ENCODE measurements at regions not wholly inside any gene's neighbourhood (a gene's known extent, or its start where the extent isn't known, plus 50 kb on each side); places are given as distances from the start of the nearest gene placed in this dataset.

GRCh38 chr13:21837288-21837687, 166.4 kb downstream of the FGF9 start:
- TF ChIP-seq CTCF (conservative IDR thresholded peaks at IDR 0.05) (no peak), EZH2 (IDR thresholded peaks at IDR 0.05; ENCODE audit: low read depth) (no peak)
